ENCODE measurements at regions not wholly inside any gene's neighbourhood (a gene's known extent, or its start where the extent isn't known, plus 50 kb on each side); places are given as distances from the start of the nearest gene placed in this dataset.

GRCh38 chr7:19322002-19322401 is 176.8 kb upstream of the FERD3L start:
- TF ChIP-seq POLR2A (IDR thresholded peaks at IDR 0.05): no peak
- no peak for TF ChIP-seq CTCF (IDR thresholded peaks at IDR 0.05)
